ENCODE measurements at regions not wholly inside any gene's neighbourhood (a gene's known extent, or its start where the extent isn't known, plus 50 kb on each side); places are given as distances from the start of the nearest gene placed in this dataset.

DNA sequence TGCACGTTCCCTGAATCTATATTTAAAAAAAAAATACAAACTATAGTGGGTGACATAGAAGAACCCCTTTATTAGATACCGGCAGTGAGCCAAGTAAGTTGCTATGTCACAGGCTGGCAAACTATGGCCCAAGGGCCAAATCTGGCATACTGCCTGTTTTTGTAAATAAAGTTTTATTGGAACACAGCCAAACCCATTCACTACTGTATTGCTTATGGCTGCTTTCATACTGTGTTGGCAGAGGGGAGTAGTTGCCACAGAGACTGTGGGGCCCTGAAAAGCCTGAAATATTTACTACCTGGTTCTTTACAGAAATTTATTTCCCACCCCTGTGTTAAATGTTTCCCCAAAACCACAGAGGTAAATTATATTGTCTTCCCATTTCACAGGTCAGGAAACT is 71.2 kb upstream of the EGFL6 start:
- H3K79me2 ChIP-seq (ENCODE audit: control insufficient read depth, insufficient read depth, low read length, poor library complexity): no peaks in the 10 kb centered on the region
- no peak overlapping the region for H4K8ac ChIP-seq (ENCODE audit: low read depth, low read length)
- no CpG with 5 or more reads among the region's 2 CpGs for WGBS (ENCODE audit: extremely low coverage, insufficient coverage, insufficient read length)
- no peak overlapping the region for H3K4me2 ChIP-seq (ENCODE audit: low read length)
- no peaks in the 10 kb centered on the region for H3K27me3 ChIP-seq (ENCODE audit: insufficient read depth, low read length)
- DNase-seq: no peak
- no peaks in the 10 kb centered on the region for H3K4me1 ChIP-seq (ENCODE audit: control insufficient read depth in 1 of 2, insufficient read depth in 2 of 2, low read length in 2 of 2)
- no peak overlapping the region for H2BK12ac ChIP-seq (ENCODE audit: low read length)
- no peaks in the 10 kb centered on the region for H3K36me3 ChIP-seq (ENCODE audit: control insufficient read depth in 1 of 2, insufficient read depth in 2 of 2, low read length in 2 of 2)
- no peak overlapping the region for H3K4ac ChIP-seq (ENCODE audit: low read depth, low read length)
- H3K79me1 ChIP-seq (ENCODE audit: low read length): no peaks in the 10 kb centered on the region
- H2BK5ac ChIP-seq (ENCODE audit: low read depth, low read length, poor library complexity): no peak overlapping the region
- no peak overlapping the region for H3K4me3 ChIP-seq (ENCODE audit: low read depth, low read length)
- no peak overlapping the region for H2BK120ac ChIP-seq (ENCODE audit: insufficient read depth, low read length, poor library complexity)
- H3K23ac ChIP-seq (ENCODE audit: low read length): no peak overlapping the region
- H2AFZ ChIP-seq (ENCODE audit: insufficient read depth, low read length, poor library complexity): no peak overlapping the region
- no peak overlapping the region for H3K27ac ChIP-seq (ENCODE audit: low read depth, low read length)
- no peaks in the 10 kb centered on the region for H3K9me3 ChIP-seq (ENCODE audit: insufficient read depth, low read depth, low read length)
- no peak overlapping the region for H3K18ac ChIP-seq (ENCODE audit: low read length)
- no peak overlapping the region for H2AK5ac ChIP-seq (ENCODE audit: low read length)
- no peak overlapping the region for H4K91ac ChIP-seq (ENCODE audit: low read depth, low read length)
- no peak overlapping the region for H3K14ac ChIP-seq (ENCODE audit: low read length)
- no peak overlapping the region for H3K9ac ChIP-seq (ENCODE audit: low read length)
- H4K12ac ChIP-seq (ENCODE audit: low read depth, low read length): no peak overlapping the region

DNA sequence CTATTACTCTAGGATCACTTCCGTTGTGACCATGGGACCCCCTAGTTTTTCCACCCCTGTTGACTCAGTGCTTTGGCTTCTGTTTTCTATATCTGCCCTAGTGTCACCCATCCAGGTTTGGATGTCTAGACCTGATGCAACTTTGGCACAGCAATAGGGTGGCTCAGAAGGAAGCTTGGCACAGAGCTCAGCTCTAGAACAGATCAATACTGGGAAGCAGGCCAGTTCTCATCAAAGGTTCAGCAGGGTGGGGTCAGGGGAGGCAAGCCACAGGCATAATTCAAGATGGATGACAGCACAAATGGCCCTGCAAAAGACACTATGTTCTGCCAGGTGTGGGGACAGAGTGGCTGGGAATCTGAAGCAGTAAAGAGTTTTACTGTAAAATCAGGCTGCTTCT is 74.2 kb upstream of the EGFL6 start:
- H3K27ac ChIP-seq (ENCODE audit: low read depth, low read length): no peak overlapping the region
- no peaks in the 10 kb centered on the region for H3K79me1 ChIP-seq (ENCODE audit: low read length)
- H3K27me3 ChIP-seq (ENCODE audit: insufficient read depth, low read length): no peaks in the 10 kb centered on the region
- no peak overlapping the region for H3K14ac ChIP-seq (ENCODE audit: low read length)
- H3K4me1 ChIP-seq (ENCODE audit: control insufficient read depth in 1 of 2, insufficient read depth in 2 of 2, low read length in 2 of 2): no peaks in the 10 kb centered on the region
- DNase-seq: no peak
- H3K36me3 ChIP-seq (ENCODE audit: control insufficient read depth in 1 of 2, insufficient read depth in 2 of 2, low read length in 2 of 2): no peaks in the 10 kb centered on the region
- no peak overlapping the region for H2BK5ac ChIP-seq (ENCODE audit: low read depth, low read length, poor library complexity)
- no peak overlapping the region for H4K8ac ChIP-seq (ENCODE audit: low read depth, low read length)
- no peaks in the 10 kb centered on the region for H3K9me3 ChIP-seq (ENCODE audit: insufficient read depth, low read depth, low read length)
- no peak overlapping the region for H3K23ac ChIP-seq (ENCODE audit: low read length)
- H3K4ac ChIP-seq (ENCODE audit: low read depth, low read length): no peak overlapping the region
- no peaks in the 10 kb centered on the region for H3K79me2 ChIP-seq (ENCODE audit: control insufficient read depth, insufficient read depth, low read length, poor library complexity)
- no peak overlapping the region for H2BK120ac ChIP-seq (ENCODE audit: insufficient read depth, low read length, poor library complexity)
- no peak overlapping the region for H3K9ac ChIP-seq (ENCODE audit: low read length)
- H3K4me2 ChIP-seq (ENCODE audit: low read length): no peak overlapping the region
- H3K4me3 ChIP-seq (ENCODE audit: low read depth, low read length): no peak overlapping the region
- no peak overlapping the region for H4K12ac ChIP-seq (ENCODE audit: low read depth, low read length)
- no peak overlapping the region for H3K18ac ChIP-seq (ENCODE audit: low read length)
- H2AK5ac ChIP-seq (ENCODE audit: low read length): no peak overlapping the region
- no peak overlapping the region for H2BK12ac ChIP-seq (ENCODE audit: low read length)
- no peak overlapping the region for H2AFZ ChIP-seq (ENCODE audit: insufficient read depth, low read length, poor library complexity)
- H4K91ac ChIP-seq (ENCODE audit: low read depth, low read length): no peak overlapping the region
- WGBS (ENCODE audit: extremely low coverage, insufficient coverage, insufficient read length): no CpG with 5 or more reads among the region's 1 CpG

GRCh38 chrX:13494562-13494961 is 74.8 kb upstream of the EGFL6 start:
- H3K4me1 ChIP-seq (ENCODE audit: control insufficient read depth in 1 of 2, insufficient read depth in 2 of 2, low read length in 2 of 2): no peaks in the 10 kb centered on the region
- H3K4me2 ChIP-seq (ENCODE audit: low read length): no peak overlapping the region
- no peak overlapping the region for H2BK5ac ChIP-seq (ENCODE audit: low read depth, low read length, poor library complexity)
- no peak overlapping the region for H4K12ac ChIP-seq (ENCODE audit: low read depth, low read length)
- no peaks in the 10 kb centered on the region for H3K79me2 ChIP-seq (ENCODE audit: control insufficient read depth, insufficient read depth, low read length, poor library complexity)
- no peak overlapping the region for H2BK12ac ChIP-seq (ENCODE audit: low read length)
- H3K27ac ChIP-seq (ENCODE audit: low read depth, low read length): no peak overlapping the region
- no CpG with 5 or more reads among the region's 2 CpGs for WGBS (ENCODE audit: extremely low coverage, insufficient coverage, insufficient read length)
- H2AFZ ChIP-seq (ENCODE audit: insufficient read depth, low read length, poor library complexity): no peak overlapping the region
- no peak overlapping the region for H3K14ac ChIP-seq (ENCODE audit: low read length)
- no peak overlapping the region for H4K91ac ChIP-seq (ENCODE audit: low read depth, low read length)
- H3K4me3 ChIP-seq (ENCODE audit: low read depth, low read length): no peak overlapping the region
- no peak for DNase-seq
- no peak overlapping the region for H4K8ac ChIP-seq (ENCODE audit: low read depth, low read length)
- H3K23ac ChIP-seq (ENCODE audit: low read length): no peak overlapping the region
- H3K27me3 ChIP-seq (ENCODE audit: insufficient read depth, low read length): no peaks in the 10 kb centered on the region
- H3K36me3 ChIP-seq (ENCODE audit: control insufficient read depth in 1 of 2, insufficient read depth in 2 of 2, low read length in 2 of 2): no peaks in the 10 kb centered on the region
- no peak overlapping the region for H3K18ac ChIP-seq (ENCODE audit: low read length)
- no peaks in the 10 kb centered on the region for H3K9me3 ChIP-seq (ENCODE audit: insufficient read depth, low read depth, low read length)
- no peak overlapping the region for H3K4ac ChIP-seq (ENCODE audit: low read depth, low read length)
- no peak overlapping the region for H2AK5ac ChIP-seq (ENCODE audit: low read length)
- H2BK120ac ChIP-seq (ENCODE audit: insufficient read depth, low read length, poor library complexity): no peak overlapping the region
- no peak overlapping the region for H3K9ac ChIP-seq (ENCODE audit: low read length)
- H3K79me1 ChIP-seq (ENCODE audit: low read length): no peaks in the 10 kb centered on the region

- no peak overlapping the region for H3K18ac ChIP-seq (ENCODE audit: low read length)
- H3K4me3 ChIP-seq (ENCODE audit: low read depth, low read length): no peak overlapping the region
- no peak overlapping the region for H2AK5ac ChIP-seq (ENCODE audit: low read length)
- H3K9me3 ChIP-seq (ENCODE audit: insufficient read depth, low read depth, low read length): no peaks in the 10 kb centered on the region
- no peak overlapping the region for H4K12ac ChIP-seq (ENCODE audit: low read depth, low read length)
- no peaks in the 10 kb centered on the region for H3K27me3 ChIP-seq (ENCODE audit: insufficient read depth, low read length)
- no peak overlapping the region for H4K91ac ChIP-seq (ENCODE audit: low read depth, low read length)
- H3K79me1 ChIP-seq (ENCODE audit: low read length): no peaks in the 10 kb centered on the region
- no peaks in the 10 kb centered on the region for H3K36me3 ChIP-seq (ENCODE audit: control insufficient read depth in 1 of 2, insufficient read depth in 2 of 2, low read length in 2 of 2)
- no peak overlapping the region for H2AFZ ChIP-seq (ENCODE audit: insufficient read depth, low read length, poor library complexity)
- DNase-seq: no peak
- H3K4ac ChIP-seq (ENCODE audit: low read depth, low read length): no peak overlapping the region
- no peak overlapping the region for H3K23ac ChIP-seq (ENCODE audit: low read length)
- no peak overlapping the region for H3K4me2 ChIP-seq (ENCODE audit: low read length)
- H2BK5ac ChIP-seq (ENCODE audit: low read depth, low read length, poor library complexity): no peak overlapping the region
- no peak overlapping the region for H3K27ac ChIP-seq (ENCODE audit: low read depth, low read length)
- no peak overlapping the region for H3K14ac ChIP-seq (ENCODE audit: low read length)
- H3K9ac ChIP-seq (ENCODE audit: low read length): no peak overlapping the region
- H3K4me1 ChIP-seq (ENCODE audit: control insufficient read depth in 1 of 2, insufficient read depth in 2 of 2, low read length in 2 of 2): no peaks in the 10 kb centered on the region
- no peak overlapping the region for H2BK120ac ChIP-seq (ENCODE audit: insufficient read depth, low read length, poor library complexity)
- no CpG with 5 or more reads among the region's 5 CpGs for WGBS (ENCODE audit: extremely low coverage, insufficient coverage, insufficient read length)
- no peaks in the 10 kb centered on the region for H3K79me2 ChIP-seq (ENCODE audit: control insufficient read depth, insufficient read depth, low read length, poor library complexity)
- no peak overlapping the region for H2BK12ac ChIP-seq (ENCODE audit: low read length)
- H4K8ac ChIP-seq (ENCODE audit: low read depth, low read length): no peak overlapping the region
Measured at GRCh38 chrX:13493659-13494058, 75.7 kb upstream of the EGFL6 start.

Measured in trophoblast cell (in vitro differentiated cells and primary cell).